Liver (tissue), 8 donors: ENCODE measurements at regions not wholly inside any gene's neighbourhood (a gene's known extent, or its start where the extent isn't known, plus 50 kb on each side); places are given as distances from the start of the nearest gene placed in this dataset.

Experiments used
- DNase-seq: peaks from one replicate; pipeline ENCODE4 v3.0.0-alpha.2; 2017; ENCODE audit warnings: low spot score
- H3K27ac ChIP-seq, 2 donors: one replicate each; pipeline ENCODE4 v1.7.0; 2013; ENCODE audit warnings: inconsistent platforms in 2 of 2, low read length in 2 of 2, control low read depth in 1 of 2, low read depth in 1 of 2, mild to moderate bottlenecking in 1 of 2
- H3K27me3 ChIP-seq, 4 donors: one replicate each; pipeline versions ENCODE4 v1.6.1 to v1.7.0; 2013; ENCODE audit warnings: low read length in 3 of 4, inconsistent platforms in 1 of 4, mild to moderate bottlenecking in 1 of 4, moderate library complexity in 1 of 4; ENCODE audit not compliant: control insufficient read depth in 4 of 4, insufficient read depth in 4 of 4
- H3K36me3 ChIP-seq, 4 donors: one replicate each; pipeline versions ENCODE4 v1.6.1 to v1.7.0; 2013; ENCODE audit warnings: low read length in 3 of 4, mild to moderate bottlenecking in 3 of 4, low read depth in 1 of 4, moderate library complexity in 1 of 4; ENCODE audit not compliant: control insufficient read depth in 4 of 4, insufficient read depth in 3 of 4
- H3K4me1 ChIP-seq, 4 donors: one replicate each; pipeline versions ENCODE4 v1.6.1 to v1.7.0; 2013; ENCODE audit warnings: low read length in 3 of 4, mild to moderate bottlenecking in 3 of 4, moderate library complexity in 1 of 4; ENCODE audit not compliant: control insufficient read depth in 4 of 4, insufficient read depth in 4 of 4
- H3K4me3 ChIP-seq, 3 donors: one replicate each; pipeline versions ENCODE4 v1.6.1 to v1.7.0; 2013; ENCODE audit warnings: low read length in 3 of 3, control low read depth in 1 of 3, low read depth in 1 of 3, mild to moderate bottlenecking in 1 of 3
- H3K9ac ChIP-seq, 2 donors: one replicate each; pipeline ENCODE4 v1.7.0; 2013; ENCODE audit warnings: low read length in 2 of 2, mild to moderate bottlenecking in 2 of 2, moderate library complexity in 2 of 2, control low read depth in 1 of 2, low read depth in 1 of 2
- H3K9me3 ChIP-seq, 4 donors: one replicate each; pipeline versions ENCODE4 v1.6.1 to v1.7.0; 2013; ENCODE audit warnings: low read length in 3 of 4; ENCODE audit not compliant: control insufficient read depth in 4 of 4
- ATF3 ChIP-seq: IDR thresholded peaks from 2 replicates; pipeline ENCODE4 v1.6.1; 2016; ENCODE audit warnings: antibody characterized with exemption
- CTCF ChIP-seq: fragments of 150-350 bp; IDR thresholded peaks from 2 replicates; pipeline ENCODE4 v1.5.1; 2017; ENCODE audit warnings: improper control_type of control experiment, low read depth, low read length; ENCODE audit not compliant: missing input control
- EGR1 ChIP-seq, 2 donors: IDR thresholded peaks; 2 replicates each; pipeline ENCODE4 v1.6.1; 2016 to 2018; ENCODE audit warnings: antibody characterized with exemption in 2 of 2, low read depth in 2 of 2
- FOXA1 ChIP-seq: IDR thresholded peaks from 2 replicates; pipeline ENCODE4 v1.6.1; 2016; ENCODE audit warnings: antibody characterized with exemption
- GABPA ChIP-seq, 2 donors: IDR thresholded peaks in 1 of 2; conservative IDR thresholded peaks in 1 of 2; 2 replicates each; pipeline ENCODE4 v1.6.1; 2016; ENCODE audit warnings: antibody characterized with exemption in 2 of 2, mild to moderate bottlenecking in 1 of 2, moderate library complexity in 1 of 2
- HNF4A ChIP-seq, 2 donors: conservative IDR thresholded peaks; 2 replicates each; pipeline ENCODE4 v1.6.1; 2016; ENCODE audit warnings: antibody characterized with exemption in 2 of 2, mild to moderate bottlenecking in 2 of 2
- HNF4G ChIP-seq: IDR thresholded peaks from 2 replicates; pipeline ENCODE4 v1.6.1; 2016; ENCODE audit warnings: antibody characterized with exemption
- MAX ChIP-seq: IDR thresholded peaks from 2 replicates; pipeline ENCODE4 v1.6.1; 2016; ENCODE audit warnings: antibody characterized with exemption
- RAD21 ChIP-seq, 2 donors: IDR thresholded peaks; 2 replicates each; pipeline ENCODE4 v1.6.1; 2016; ENCODE audit warnings: antibody characterized with exemption in 2 of 2, mild to moderate bottlenecking in 2 of 2
- REST ChIP-seq: IDR thresholded peaks from 2 replicates; pipeline ENCODE4 v1.6.1; 2016; ENCODE audit warnings: antibody characterized with exemption, mild to moderate bottlenecking
- RXRA ChIP-seq, 2 donors: IDR thresholded peaks; 2 replicates each; pipeline ENCODE4 v1.6.1; 2017 to 2018; ENCODE audit warnings: antibody characterized with exemption in 2 of 2, mild to moderate bottlenecking in 1 of 2
- SP1 ChIP-seq: IDR thresholded peaks from 2 replicates; pipeline ENCODE4 v1.6.1; 2018; ENCODE audit warnings: antibody characterized with exemption, mild to moderate bottlenecking
- TAF1 ChIP-seq: conservative IDR thresholded peaks from 2 replicates; pipeline ENCODE4 v1.6.1; 2016; ENCODE audit warnings: antibody characterized with exemption, mild to moderate bottlenecking
- YY1 ChIP-seq: IDR thresholded peaks from 2 replicates; pipeline ENCODE4 v1.6.1; 2016; ENCODE audit warnings: antibody characterized with exemption, mild to moderate bottlenecking
- ZBTB33 ChIP-seq: IDR thresholded peaks from 2 replicates; pipeline ENCODE4 v1.6.1; 2016; ENCODE audit warnings: antibody characterized with exemption
- WGBS: extraction: QIAGEN DNeasy Blood & Tissue Kit; methylation state at CpG from one replicate; pipeline ENCODE4 v1.1.7; 2013; 5-methylcytosine and 5-hydroxymethylcytosine counted together
- donor health status: healthy.
- donor health status: healthy.
- donor health status: healthy.
- donor health status: healthy.
- donor health status: healthy.

GRCh38 chr10:83848677-83849076 is 290.6 kb upstream of the GHITM start:
- H3K27me3 ChIP-seq: no peaks in the 10 kb centered on the region
- no peaks in the 10 kb centered on the region for H3K4me1 ChIP-seq
- no peaks in the 10 kb centered on the region for H3K36me3 ChIP-seq
- TF ChIP-seq REST (no peak), RAD21 (IDR thresholded peaks at IDR 0.05) (no peak), TAF1 (no peak), HNF4A (conservative IDR thresholded peaks at IDR 0.05) (no peak), EGR1 (IDR thresholded peaks at IDR 0.05; ENCODE audit: low read depth in 2 of 2) (no peak)
- H3K27ac ChIP-seq: no peak overlapping the region
- no peak overlapping the region for H3K9ac ChIP-seq
- 75% methylated on average over 3 of the region's 3 CpGs for WGBS
- H3K9me3 ChIP-seq: no peaks in the 10 kb centered on the region
- H3K4me3 ChIP-seq: no peak overlapping the region
- DNase-seq: no peak

GRCh38 chr10:83849150-83849549 is 290.2 kb upstream of the GHITM start:
- H3K4me3 ChIP-seq: no peak overlapping the region
- H3K9me3 ChIP-seq: no peaks in the 10 kb centered on the region
- DNase-seq: no peak
- no peaks in the 10 kb centered on the region for H3K4me1 ChIP-seq
- no peaks in the 10 kb centered on the region for H3K36me3 ChIP-seq
- no peaks in the 10 kb centered on the region for H3K27me3 ChIP-seq
- TF ChIP-seq FOXA1 (no peak), MAX (no peak), HNF4G (no peak), YY1 (no peak), EGR1 (IDR thresholded peaks at IDR 0.05; ENCODE audit: low read depth in 2 of 2) (no peak), HNF4A (conservative IDR thresholded peaks at IDR 0.05) (no peak), RXRA (IDR thresholded peaks at IDR 0.05) (no peak), TAF1 (no peak), GABPA (IDR thresholded peaks at IDR 0.05 in 1 of 2, conservative IDR thresholded peaks at IDR 0.05 in 1 of 2) (no peak)
- no peak overlapping the region for H3K27ac ChIP-seq
- H3K9ac ChIP-seq: no peak overlapping the region

- Histone ChIP-seq H3K9me3 (no peaks in the 10 kb centered on the region), H3K27ac (no peak overlapping the region), H3K4me3 (no peak overlapping the region), H3K4me1 (no peaks in the 10 kb centered on the region), H3K9ac (no peak overlapping the region), H3K36me3 (no peaks in the 10 kb centered on the region), H3K27me3 (no peaks in the 10 kb centered on the region)
- no peak for DNase-seq
- TF ChIP-seq HNF4G (no peak), FOXA1 (no peak), ZBTB33 (no peak), RAD21 (IDR thresholded peaks at IDR 0.05) (no peak), CTCF (no peak), REST (no peak), TAF1 (no peak), SP1 (no peak), HNF4A (conservative IDR thresholded peaks at IDR 0.05) (no peak), GABPA (IDR thresholded peaks at IDR 0.05 in 1 of 2, conservative IDR thresholded peaks at IDR 0.05 in 1 of 2) (no peak), ATF3 (no peak)
- WGBS: 67% methylated on average over 1 of the region's 1 CpG
These were observed 287.2 kb upstream of the GHITM start for GRCh38 chr10:83852146-83852545.
